ENCODE measurements at regions not wholly inside any gene's neighbourhood (a gene's known extent, or its start where the extent isn't known, plus 50 kb on each side); places are given as distances from the start of the nearest gene placed in this dataset.

- TF ChIP-seq EP300 (IDR thresholded peaks at IDR 0.05; ENCODE audit: borderline replicate concordance in 1 of 2, low read depth in 2 of 2, low read length in 2 of 2), result no peak
- no peak for TF ChIP-seq BCL11A (IDR thresholded peaks at IDR 0.05; ENCODE audit: low read depth in 2 of 2, low read length in 2 of 2)
- TF ChIP-seq CTBP2 (IDR thresholded peaks at IDR 0.05; ENCODE audit: borderline replicate concordance, insufficient read depth, insufficient read length, low read length), result no peak
- TF ChIP-seq CBX8 (IDR thresholded peaks at IDR 0.05; ENCODE audit: borderline replicate concordance, low read depth, low read length), result no peak
- no peak for TF ChIP-seq MAFK (IDR thresholded peaks at IDR 0.05; ENCODE audit: low read depth, low read length)
- TF ChIP-seq TAF7 (optimal IDR thresholded peaks at IDR 0.05; ENCODE audit: borderline replicate concordance, low read depth, low read length), result no peak
These were observed 150.3 kb upstream of the SOX2 start (continued) for GRCh38 chr3:181561139-181562031.
